ENCODE measurements at regions not wholly inside any gene's neighbourhood (a gene's known extent, or its start where the extent isn't known, plus 50 kb on each side); places are given as distances from the start of the nearest gene placed in this dataset.
"Not testable (repeated sequence)": the region's sequence is repeated elsewhere in the genome, so short reads cannot be mapped to it uniquely, and the experiment has no call there.

DNA sequence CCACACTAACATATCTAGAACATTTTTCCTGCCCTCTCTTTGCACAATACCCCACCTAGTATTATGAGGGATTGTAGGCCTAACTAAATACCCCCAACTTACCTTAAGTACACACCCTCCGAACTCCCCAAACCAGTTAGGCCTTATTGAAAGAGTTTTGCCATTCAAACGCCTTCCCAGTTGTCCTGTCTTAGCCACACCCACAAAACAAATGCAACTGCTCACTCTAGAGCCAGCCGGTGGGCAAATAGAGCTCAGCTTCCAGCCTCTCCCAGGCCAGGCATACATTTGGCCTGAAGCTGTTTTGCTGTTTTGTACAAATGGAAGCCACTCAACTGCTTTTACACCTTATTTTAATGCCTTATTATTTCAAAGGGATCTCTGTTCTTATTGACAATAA, 224.2 kb upstream of the RUNX1 start:
- H3K9me2 ChIP-seq (replicated peaks; ENCODE audit: insufficient read depth, low read length) = no peaks in the 10 kb centered on the region
- H3K4me1 ChIP-seq (ENCODE audit: low read length) = no peaks in the 10 kb centered on the region
- H3K27ac ChIP-seq (ENCODE audit: low read length) = no peak overlapping the region
- DNase-seq = no peak
- no peak overlapping the region for H3K4me3 ChIP-seq (ENCODE audit: low read length)
- H3K36me3 ChIP-seq (ENCODE audit: insufficient read depth, low read length) = no peaks in the 10 kb centered on the region
- H3K79me2 ChIP-seq (ENCODE audit: low read length) = no peaks in the 10 kb centered on the region
- no peak overlapping the region for H3K4me2 ChIP-seq (ENCODE audit: low read depth, low read length, poor library complexity, severe bottlenecking)
- no peaks in the 10 kb centered on the region for H3K27me3 ChIP-seq (ENCODE audit: low read length)
- no peaks in the 10 kb centered on the region for H4K20me1 ChIP-seq (ENCODE audit: insufficient read depth, low read depth, low read length)
- no peak overlapping the region for H3K9ac ChIP-seq (ENCODE audit: low read length)
- no peaks in the 10 kb centered on the region for H3K9me3 ChIP-seq (ENCODE audit: low read length)
- no peak overlapping the region for H2AFZ ChIP-seq (ENCODE audit: low read length)

DNA sequence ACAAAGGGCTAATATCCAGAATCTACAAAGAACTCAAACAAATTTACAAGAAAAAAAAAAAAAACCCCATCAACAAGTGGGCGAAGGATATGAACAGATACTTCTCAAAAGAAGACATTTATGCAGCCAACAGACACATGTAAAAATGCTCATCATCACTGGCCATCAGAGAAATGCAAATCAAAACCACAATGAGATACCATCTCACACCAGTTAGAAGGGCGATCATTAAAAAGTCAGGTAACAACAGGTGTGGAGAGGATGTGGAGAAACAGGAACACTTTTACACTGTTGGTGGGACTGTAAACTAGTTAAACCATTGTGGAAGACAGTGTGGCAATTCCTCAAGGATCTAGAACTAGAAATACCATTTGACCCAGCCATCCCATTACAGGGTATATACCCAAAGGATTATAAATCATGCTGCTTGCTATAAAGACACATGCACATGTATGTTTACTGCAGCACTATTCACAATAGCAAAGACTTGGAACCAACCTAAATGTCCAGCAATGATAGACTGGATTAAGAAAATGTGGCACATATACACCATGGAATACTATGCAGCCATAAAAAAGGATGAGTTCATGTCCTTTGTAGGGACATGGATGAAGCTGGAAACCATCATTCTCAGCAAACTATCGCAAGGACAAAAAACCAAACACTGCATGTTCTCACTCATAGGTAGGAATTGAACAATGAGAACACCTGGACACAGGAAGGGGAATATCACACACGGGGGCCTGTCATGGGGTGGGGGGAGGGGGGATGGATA, 222.4 kb upstream of the RUNX1 start:
- H3K9ac ChIP-seq (ENCODE audit: low read length); DNase-seq; H3K9me2 ChIP-seq (replicated peaks; ENCODE audit: insufficient read depth, low read length); H3K4me1 ChIP-seq (ENCODE audit: low read length); H4K20me1 ChIP-seq (ENCODE audit: insufficient read depth, low read depth, low read length); H3K36me3 ChIP-seq (ENCODE audit: insufficient read depth, low read length); H3K9me3 ChIP-seq (ENCODE audit: low read length); H2AFZ ChIP-seq (ENCODE audit: low read length); H3K4me3 ChIP-seq (ENCODE audit: low read length); H3K27me3 ChIP-seq (ENCODE audit: low read length); H3K27ac ChIP-seq (ENCODE audit: low read length); H3K4me2 ChIP-seq (ENCODE audit: low read depth, low read length, poor library complexity, severe bottlenecking); H3K79me2 ChIP-seq (ENCODE audit: low read length): not testable (repeated sequence)

DNA sequence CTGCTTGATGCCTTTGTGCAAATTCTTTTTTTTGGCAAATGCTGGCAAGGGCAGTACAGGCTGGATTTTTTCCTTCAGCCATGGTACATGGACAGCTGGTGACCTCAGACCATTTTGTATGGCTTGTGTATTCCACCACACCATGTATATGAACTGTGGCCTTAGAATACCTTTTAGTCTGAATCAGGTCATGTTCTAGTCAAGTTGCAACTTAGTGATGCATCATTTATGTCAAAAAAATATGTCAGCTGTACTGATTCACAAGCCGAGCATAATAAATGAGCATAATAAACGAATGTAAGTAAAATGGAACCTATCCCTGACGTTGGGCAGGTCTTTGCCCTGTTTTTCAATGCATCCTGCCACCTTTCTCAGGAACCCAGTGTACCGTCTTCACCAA, 219.7 kb upstream of the RUNX1 start:
- Histone ChIP-seq H3K36me3 (ENCODE audit: insufficient read depth, low read length) (no peaks in the 10 kb centered on the region), H2AFZ (ENCODE audit: low read length) (no peak overlapping the region), H3K9ac (ENCODE audit: low read length) (no peak overlapping the region), H3K79me2 (ENCODE audit: low read length) (no peaks in the 10 kb centered on the region), H3K27me3 (ENCODE audit: low read length) (no peaks in the 10 kb centered on the region), H3K9me2 (replicated peaks; ENCODE audit: insufficient read depth, low read length) (no peaks in the 10 kb centered on the region), H3K9me3 (ENCODE audit: low read length) (no peaks in the 10 kb centered on the region), H3K4me2 (ENCODE audit: low read depth, low read length, poor library complexity, severe bottlenecking) (no peak overlapping the region), H3K27ac (ENCODE audit: low read length) (no peak overlapping the region), H4K20me1 (ENCODE audit: insufficient read depth, low read depth, low read length) (no peaks in the 10 kb centered on the region), H3K4me1 (ENCODE audit: low read length) (no peaks in the 10 kb centered on the region), H3K4me3 (ENCODE audit: low read length) (no peak overlapping the region)
- DNase-seq = no peak

DNA sequence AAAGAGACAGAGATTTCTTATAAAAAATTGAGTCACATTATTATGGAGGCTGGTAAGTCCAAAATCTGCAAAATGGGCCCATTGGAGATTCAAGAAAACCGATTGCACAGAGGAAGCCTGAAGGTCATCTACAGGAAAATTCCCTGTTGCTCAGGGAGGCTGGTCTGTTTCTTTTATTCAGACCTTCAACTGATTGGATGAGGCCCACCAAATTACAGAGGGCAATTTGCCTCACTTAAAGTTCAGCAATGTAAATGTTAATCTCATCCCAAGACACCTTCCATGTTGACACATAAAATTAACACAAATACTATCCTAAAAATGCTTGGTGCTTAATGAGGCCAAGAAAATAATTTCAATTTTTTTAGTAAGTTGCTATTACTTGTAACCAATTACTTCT, 219.2 kb upstream of the RUNX1 start:
- no peak overlapping the region for H3K4me3 ChIP-seq (ENCODE audit: low read length)
- no peaks in the 10 kb centered on the region for H3K27me3 ChIP-seq (ENCODE audit: low read length)
- H3K9me2 ChIP-seq (replicated peaks; ENCODE audit: insufficient read depth, low read length) = no peaks in the 10 kb centered on the region
- H3K9me3 ChIP-seq (ENCODE audit: low read length) = no peaks in the 10 kb centered on the region
- no peak overlapping the region for H3K27ac ChIP-seq (ENCODE audit: low read length)
- H3K4me1 ChIP-seq (ENCODE audit: low read length) = no peaks in the 10 kb centered on the region
- H2AFZ ChIP-seq (ENCODE audit: low read length) = no peak overlapping the region
- no peak overlapping the region for H3K4me2 ChIP-seq (ENCODE audit: low read depth, low read length, poor library complexity, severe bottlenecking)
- no peaks in the 10 kb centered on the region for H3K79me2 ChIP-seq (ENCODE audit: low read length)
- no peaks in the 10 kb centered on the region for H4K20me1 ChIP-seq (ENCODE audit: insufficient read depth, low read depth, low read length)
- H3K9ac ChIP-seq (ENCODE audit: low read length) = no peak overlapping the region
- no peaks in the 10 kb centered on the region for H3K36me3 ChIP-seq (ENCODE audit: insufficient read depth, low read length)
- DNase-seq = no peak

- H3K27me3 ChIP-seq (ENCODE audit: low read length) = no peaks in the 10 kb centered on the region
- no peaks in the 10 kb centered on the region for H4K20me1 ChIP-seq (ENCODE audit: insufficient read depth, low read depth, low read length)
- no peaks in the 10 kb centered on the region for H3K4me1 ChIP-seq (ENCODE audit: low read length)
- no peaks in the 10 kb centered on the region for H3K9me3 ChIP-seq (ENCODE audit: low read length)
- no peak overlapping the region for H3K4me3 ChIP-seq (ENCODE audit: low read length)
- H2AFZ ChIP-seq (ENCODE audit: low read length) = no peak overlapping the region
- H3K36me3 ChIP-seq (ENCODE audit: insufficient read depth, low read length) = no peaks in the 10 kb centered on the region
- H3K27ac ChIP-seq (ENCODE audit: low read length) = no peak overlapping the region
- H3K9me2 ChIP-seq (replicated peaks; ENCODE audit: insufficient read depth, low read length) = no peaks in the 10 kb centered on the region
- H3K9ac ChIP-seq (ENCODE audit: low read length) = no peak overlapping the region
- no peak overlapping the region for H3K4me2 ChIP-seq (ENCODE audit: low read depth, low read length, poor library complexity, severe bottlenecking)
- no peak for DNase-seq
- no peaks in the 10 kb centered on the region for H3K79me2 ChIP-seq (ENCODE audit: low read length)
Observed at GRCh38 chr21:35266546-35266945, 217.4 kb upstream of the RUNX1 start.

GRCh38 chr21:35265170-35265877, 216.2 kb upstream of the RUNX1 start:
- no peak overlapping the region for H3K4me3 ChIP-seq (ENCODE audit: low read length)
- H3K27ac ChIP-seq (ENCODE audit: low read length) = no peak overlapping the region
- no peaks in the 10 kb centered on the region for H3K4me1 ChIP-seq (ENCODE audit: low read length)
- H3K9me3 ChIP-seq (ENCODE audit: low read length) = no peaks in the 10 kb centered on the region
- H3K9me2 ChIP-seq (replicated peaks; ENCODE audit: insufficient read depth, low read length) = no peaks in the 10 kb centered on the region
- no peaks in the 10 kb centered on the region for H3K36me3 ChIP-seq (ENCODE audit: insufficient read depth, low read length)
- no peaks in the 10 kb centered on the region for H4K20me1 ChIP-seq (ENCODE audit: insufficient read depth, low read depth, low read length)
- no peak overlapping the region for H3K4me2 ChIP-seq (ENCODE audit: low read depth, low read length, poor library complexity, severe bottlenecking)
- H2AFZ ChIP-seq (ENCODE audit: low read length) = no peak overlapping the region
- H3K27me3 ChIP-seq (ENCODE audit: low read length) = 0 out of 2 replicates have a peak, but pooled peaks cover 2% of the 10 kb centered on the region
- no peak overlapping the region for H3K9ac ChIP-seq (ENCODE audit: low read length)
- DNase-seq = no peak
- H3K79me2 ChIP-seq (ENCODE audit: low read length) = no peaks in the 10 kb centered on the region

DNA sequence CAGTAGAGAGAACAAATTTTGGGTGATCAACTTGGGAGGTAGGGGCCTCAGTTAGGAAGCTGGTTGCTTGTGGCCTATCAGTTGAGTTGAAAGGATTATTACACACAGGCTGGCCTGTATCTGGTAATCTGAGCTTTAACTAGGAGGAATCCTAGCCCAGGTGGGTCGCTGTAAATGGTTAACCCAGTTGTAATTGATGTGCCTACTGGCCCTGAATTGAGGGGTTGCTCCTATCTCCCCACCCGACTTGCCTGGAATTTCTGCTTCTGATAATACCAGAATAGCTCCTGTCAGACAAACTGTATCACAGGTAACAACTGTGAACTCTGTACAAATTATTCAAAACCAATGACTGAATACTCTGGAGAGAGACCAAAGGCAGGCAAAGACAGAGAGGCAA, 210.4 kb upstream of the RUNX1 start:
- Histone ChIP-seq H3K36me3 (ENCODE audit: insufficient read depth, low read length) (no peaks in the 10 kb centered on the region), H3K9me2 (replicated peaks; ENCODE audit: insufficient read depth, low read length) (no peaks in the 10 kb centered on the region), H3K27me3 (ENCODE audit: low read length) (0 out of 2 replicates have a peak, but pooled peaks cover 2% of the 10 kb centered on the region), H3K9me3 (ENCODE audit: low read length) (no peaks in the 10 kb centered on the region), H3K9ac (ENCODE audit: low read length) (no peak overlapping the region), H3K4me2 (ENCODE audit: low read depth, low read length, poor library complexity, severe bottlenecking) (no peak overlapping the region), H3K79me2 (ENCODE audit: low read length) (no peaks in the 10 kb centered on the region), H3K4me3 (ENCODE audit: low read length) (no peak overlapping the region), H4K20me1 (ENCODE audit: insufficient read depth, low read depth, low read length) (no peaks in the 10 kb centered on the region), H3K4me1 (ENCODE audit: low read length) (no peaks in the 10 kb centered on the region), H2AFZ (ENCODE audit: low read length) (no peak overlapping the region), H3K27ac (ENCODE audit: low read length) (no peak overlapping the region)
- DNase-seq = no peak

DNA sequence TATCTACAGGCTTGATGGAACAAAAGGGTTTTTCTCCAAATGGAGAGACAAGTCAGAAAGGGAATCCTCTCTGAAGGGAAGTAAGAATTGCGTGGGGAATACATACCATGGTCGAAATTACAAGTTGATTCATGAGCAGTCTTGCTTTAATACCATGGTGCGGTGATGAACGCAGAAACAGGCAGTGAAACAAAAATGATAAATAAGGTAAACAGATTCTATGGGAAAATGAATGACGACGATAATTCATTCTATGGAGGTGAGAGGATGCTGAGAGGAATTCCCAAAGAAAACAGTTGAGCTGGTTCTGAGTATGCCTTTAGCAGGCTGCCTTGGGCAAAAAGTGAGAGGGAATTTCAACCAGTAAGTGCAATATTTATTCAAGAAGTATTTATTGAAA, 209.4 kb upstream of the RUNX1 start:
- Histone ChIP-seq H3K9me2 (replicated peaks; ENCODE audit: insufficient read depth, low read length) (no peaks in the 10 kb centered on the region), H4K20me1 (ENCODE audit: insufficient read depth, low read depth, low read length) (no peaks in the 10 kb centered on the region), H3K4me1 (ENCODE audit: low read length) (peaks cover 2% of the 10 kb centered on the region), H3K27ac (ENCODE audit: low read length) (no peak overlapping the region), H3K9me3 (ENCODE audit: low read length) (no peaks in the 10 kb centered on the region), H3K4me3 (ENCODE audit: low read length) (no peak overlapping the region), H3K27me3 (ENCODE audit: low read length) (0 out of 2 replicates have a peak, but pooled peaks cover 2% of the 10 kb centered on the region), H3K36me3 (ENCODE audit: insufficient read depth, low read length) (no peaks in the 10 kb centered on the region), H3K9ac (ENCODE audit: low read length) (no peak overlapping the region), H2AFZ (ENCODE audit: low read length) (no peak overlapping the region), H3K4me2 (ENCODE audit: low read depth, low read length, poor library complexity, severe bottlenecking) (no peak overlapping the region), H3K79me2 (ENCODE audit: low read length) (no peaks in the 10 kb centered on the region)
- DNase-seq = no peak
